ENCODE measurements at regions not wholly inside any gene's neighbourhood (a gene's known extent, or its start where the extent isn't known, plus 50 kb on each side); places are given as distances from the start of the nearest gene placed in this dataset.
"Not testable (repeated sequence)": the region's sequence is repeated elsewhere in the genome, so short reads cannot be mapped to it uniquely, and the experiment has no call there.

DNA sequence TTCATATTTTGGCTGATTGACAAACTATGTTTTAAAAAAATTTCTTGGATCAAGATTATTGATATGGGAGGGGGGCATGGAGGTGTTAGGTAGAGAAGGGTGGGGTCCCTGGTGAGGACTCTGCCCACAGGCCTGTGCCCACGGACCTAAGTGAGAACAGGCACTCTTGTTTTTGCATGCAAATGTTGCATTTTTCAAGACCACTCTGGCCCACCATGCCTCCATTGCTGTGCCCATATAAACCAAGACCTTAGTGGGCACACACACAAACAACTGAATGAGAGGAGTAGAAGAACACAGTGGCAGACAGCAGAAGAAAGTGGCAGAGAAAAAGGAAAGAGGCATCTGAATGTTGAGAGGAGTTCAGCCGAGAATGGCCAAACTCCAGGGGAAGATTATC, 69.6 kb upstream of the ZNF98 start (continued):
- no peak for TF ChIP-seq HES4 (CRISPR knock-in tag; IDR thresholded peaks at IDR 0.05; ENCODE audit: borderline replicate concordance)
- TF ChIP-seq ZNF773 (CRISPR knock-in tag; IDR thresholded peaks at IDR 0.05; ENCODE audit: borderline replicate concordance): no peak
- TF ChIP-seq BCL6 (CRISPR knock-in tag; IDR thresholded peaks at IDR 0.05): no peak
- TF ChIP-seq FOXC1 (CRISPR knock-in tag; IDR thresholded peaks at IDR 0.05; ENCODE audit: borderline replicate concordance): no peak

- H3K4me2 ChIP-seq (ENCODE audit: low read depth, low read length); in situ Hi-C loops (cut with HindIII; ENCODE audit: extremely low pct_ligation_motif_present, low pct_unique_long_range_greater_than_20kb); H3K4me3 ChIP-seq (replicated peaks in 1 of 3; ENCODE audit: insufficient read depth in 1 of 3, low read depth in 2 of 3, low read length in 3 of 3); H3K4me1 ChIP-seq (ENCODE audit: insufficient read depth, low read length); H3K27me3 ChIP-seq (ENCODE audit: control insufficient read depth in 1 of 2, insufficient read depth in 2 of 2, low read length in 2 of 2); BruUV-seq (replicated peaks); POLR2A ChIA-PET; DNase-seq (ENCODE audit: low spot score); FAIRE-seq; ATAC-seq; H3K79me2 ChIP-seq (ENCODE audit: insufficient read depth, low read length); H4K20me1 ChIP-seq (ENCODE audit: insufficient read depth, low read length); CTCF ChIA-PET (ENCODE audit: low intra/inter-chr PET ratio, low total read pairs); intact Hi-C loops (cut with micrococcal nuclease; ENCODE audit: unreplicated experiment); H3K9ac ChIP-seq (ENCODE audit: insufficient read depth, low read depth, low read length); H3K36me3 ChIP-seq (replicated peaks in 1 of 2; ENCODE audit: control insufficient read depth in 1 of 2, insufficient read depth in 2 of 2, low read length in 2 of 2); H3K27ac ChIP-seq (ENCODE audit: extremely low read length, insufficient read depth, low read length); H2AFZ ChIP-seq (ENCODE audit: low read length): not testable (repeated sequence)
- H3K9me3 ChIP-seq (ENCODE audit: low read length): peaks cover 87% of the 10 kb centered on the region
- WGBS (ENCODE audit: low lambda C conversion rate): 44% methylated on average over 7 of the region's 7 CpGs
These were observed 61.4 kb upstream of the ZNF98 start for GRCh38 chr19:22483514-22483913.

DNA sequence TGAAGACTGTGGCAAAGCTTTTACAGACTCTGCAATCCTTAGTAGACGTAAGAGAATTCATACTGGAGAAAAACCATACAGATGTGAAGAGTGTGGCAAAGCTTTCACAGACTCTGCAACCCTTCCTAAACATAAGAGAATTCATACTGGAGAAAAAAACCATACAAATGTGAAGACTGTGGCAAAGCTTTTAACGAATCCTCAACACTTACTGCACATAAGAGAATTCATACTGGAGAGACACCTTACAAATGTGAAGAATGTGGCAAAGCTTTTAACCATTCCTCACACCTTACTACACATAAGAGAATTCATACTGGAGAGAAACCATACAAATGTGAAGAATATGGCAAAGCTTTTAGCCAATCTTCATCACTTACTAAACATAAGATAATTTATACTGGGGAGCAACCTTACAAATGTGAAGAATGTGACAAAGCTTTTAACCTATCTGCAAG, 50.1 kb upstream of the ZNF98 start:
- H4K20me1 ChIP-seq (ENCODE audit: insufficient read depth, low read length): no peaks in the 10 kb centered on the region
- H3K79me2 ChIP-seq (ENCODE audit: insufficient read depth, low read length): no peaks in the 10 kb centered on the region
- no peaks in the 10 kb centered on the region for H3K4me1 ChIP-seq (ENCODE audit: insufficient read depth, low read length)
- intact Hi-C loops (cut with micrococcal nuclease; ENCODE audit: unreplicated experiment) (no loop called here), in situ Hi-C loops (cut with HindIII; ENCODE audit: extremely low pct_ligation_motif_present, low pct_unique_long_range_greater_than_20kb) (no loop called here)
- no peak for FAIRE-seq
- ATAC-seq: no peak
- no peak for DNase-seq (ENCODE audit: low spot score)
- CTCF ChIA-PET (ENCODE audit: low intra/inter-chr PET ratio, low total read pairs): no interaction called here
- peaks cover 90% of the 10 kb centered on the region for H3K9me3 ChIP-seq (ENCODE audit: low read length)
- no peak overlapping the region for H3K9ac ChIP-seq (ENCODE audit: insufficient read depth, low read depth, low read length)
- no peaks in the 10 kb centered on the region for H3K27me3 ChIP-seq (ENCODE audit: control insufficient read depth in 1 of 2, insufficient read depth in 2 of 2, low read length in 2 of 2)
- 11% methylated on average over 2 of the region's 2 CpGs for WGBS (ENCODE audit: low lambda C conversion rate)
- H3K4me2 ChIP-seq (ENCODE audit: low read depth, low read length): no peak overlapping the region
- H2AFZ ChIP-seq (ENCODE audit: low read length): no peak overlapping the region
- no peak overlapping the region for H3K4me3 ChIP-seq (replicated peaks in 1 of 3; ENCODE audit: insufficient read depth in 1 of 3, low read depth in 2 of 3, low read length in 3 of 3)
- TF ChIP-seq ZNF274 (CRISPR knock-in tag; IDR thresholded peaks at IDR 0.05): peak; percentile 93; the same call in 1 of the 2 replicates
- no peak for TF ChIP-seq NCOA2 (CRISPR knock-in tag; IDR thresholded peaks at IDR 0.05)
- no TSS peak for BruUV-seq (replicated peaks)
- POLR2A ChIA-PET: no interaction called here
- no peaks in the 10 kb centered on the region for H3K36me3 ChIP-seq (replicated peaks in 1 of 2; ENCODE audit: control insufficient read depth in 1 of 2, insufficient read depth in 2 of 2, low read length in 2 of 2)
- no peak overlapping the region for H3K27ac ChIP-seq (ENCODE audit: extremely low read length, insufficient read depth, low read length)

Small RNA genes in the stretch of these regions (small RNA-seq; reads per million reads assigned to genes)
- 0 reads per million in 3 experiments for gene AC004004.1 (ENCODE audit: insufficient read depth in 2 of 3, insufficient read length in 3 of 3, low read depth in 2 of 3, low replicate concordance in 1 of 3)
